HT-29 (cell line): ENCODE measurements at regions not wholly inside any gene's neighbourhood (a gene's known extent, or its start where the extent isn't known, plus 50 kb on each side); places are given as distances from the start of the nearest gene placed in this dataset.
"Not testable (repeated sequence)": the region's sequence is repeated elsewhere in the genome, so short reads cannot be mapped to it uniquely, and the experiment has no call there.

Source experiments
- DNase-seq: peaks from one replicate; pipeline ENCODE4 v3.0.0-alpha.2; 2015; ENCODE audit warnings: low spot score

DNA sequence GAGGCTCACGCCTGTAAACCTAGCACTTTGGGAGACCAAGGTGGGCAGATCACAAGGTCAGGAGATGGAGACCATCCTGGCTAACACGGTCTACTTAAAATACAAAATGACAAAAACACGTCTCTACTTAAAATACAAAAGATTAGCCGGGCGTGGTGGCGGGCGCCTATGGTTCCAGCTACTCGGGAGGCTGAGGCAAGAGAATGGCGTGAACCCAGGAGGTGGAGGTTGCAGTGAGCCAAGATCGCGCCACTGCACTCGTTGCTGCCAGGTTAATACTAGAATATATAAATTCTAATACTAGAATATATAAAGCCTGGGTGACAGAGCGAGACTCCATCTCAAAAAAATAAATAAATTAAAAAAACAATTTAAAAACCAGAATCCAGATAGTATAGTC is 588.7 kb upstream of the CDH7 start:
- not testable (repeated sequence) for DNase-seq

DNA sequence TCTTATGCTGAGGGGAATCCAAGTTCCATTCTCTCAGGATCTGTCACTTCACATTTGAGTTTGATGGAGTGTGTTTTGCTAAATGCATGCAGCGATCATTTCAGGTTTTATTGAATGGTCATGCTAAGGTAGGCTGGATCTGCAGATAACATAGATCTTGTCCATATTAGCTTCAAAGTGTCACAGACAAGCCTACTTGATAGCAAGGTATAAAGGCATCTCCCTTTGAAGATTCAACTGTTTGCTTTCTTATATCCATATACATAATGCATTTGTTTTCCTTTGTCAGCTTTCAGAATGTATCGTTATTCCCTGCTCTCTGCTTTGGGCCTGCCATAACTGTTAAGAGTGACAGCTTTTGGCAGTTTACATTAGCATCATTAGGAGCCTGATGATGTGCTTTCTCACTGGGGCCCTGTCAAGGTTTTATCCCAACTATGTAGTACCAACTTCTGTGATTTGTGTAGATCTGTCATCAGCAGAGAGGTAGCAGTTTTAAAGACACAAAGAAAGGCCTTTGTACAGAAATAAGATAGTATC is 604.3 kb upstream of the CDH7 start:
- DNase-seq: no peak

- DNase-seq: no peak
Observed at GRCh38 chr18:65145312-65145711, 605.5 kb upstream of the CDH7 start.

DNA sequence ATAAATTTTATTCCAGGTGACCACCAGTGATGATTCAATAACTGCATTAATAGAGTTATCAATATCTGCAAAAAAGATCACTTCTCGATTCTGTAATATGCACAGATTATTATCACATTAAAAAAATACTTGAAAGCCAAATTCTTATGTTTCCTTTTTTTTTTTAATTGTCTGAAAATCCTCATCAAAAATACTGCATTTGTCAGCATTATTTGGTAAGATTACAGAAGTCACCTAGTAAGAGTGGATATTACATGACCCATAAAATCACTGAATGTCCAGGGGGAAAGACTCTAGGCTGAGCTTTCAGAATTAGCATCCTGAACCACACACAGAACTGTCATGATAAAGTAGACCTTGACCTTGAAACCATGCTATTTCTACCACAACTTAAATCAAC is 617.2 kb upstream of the CDH7 start:
- no peak for DNase-seq

DNA sequence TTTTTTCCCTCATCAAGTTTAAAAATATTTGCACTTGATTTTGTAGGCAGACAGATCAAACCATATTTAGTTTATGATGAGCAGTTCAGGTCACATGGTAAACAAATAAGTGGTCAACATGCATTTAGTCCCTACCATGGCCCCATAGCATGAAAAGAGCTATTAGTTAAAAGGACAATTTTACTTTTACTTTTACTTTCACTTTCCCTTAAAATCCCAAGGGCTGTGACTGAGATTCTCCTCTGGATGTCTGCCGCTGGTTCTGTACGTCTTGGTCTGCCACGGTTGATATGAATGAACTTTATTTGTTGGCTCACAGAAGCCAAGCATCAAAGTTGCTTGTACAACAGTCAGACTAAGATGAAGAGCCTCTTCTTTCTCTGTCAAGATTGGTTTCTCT is 626.2 kb upstream of the CDH7 start:
- DNase-seq: peak; percentile 2

DNA sequence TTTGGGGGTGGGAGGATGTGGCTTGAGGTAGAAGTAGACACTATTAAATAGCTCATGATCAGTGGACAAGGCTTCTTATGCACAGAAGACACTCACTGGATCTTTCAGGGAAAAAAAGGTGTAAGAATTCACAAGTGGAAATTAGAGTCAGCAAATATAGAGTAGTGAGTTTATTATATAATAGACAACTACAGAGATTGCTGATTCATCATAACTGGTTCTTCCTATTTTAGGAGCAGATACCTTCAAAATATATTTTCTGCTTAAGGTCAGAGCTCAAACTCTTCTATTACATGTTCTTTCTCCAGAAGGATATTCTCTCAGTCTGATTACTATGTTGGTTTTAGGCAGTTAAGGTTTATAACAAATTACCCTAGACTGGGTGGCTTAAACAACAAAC is 646.9 kb upstream of the CDH7 start:
- no peak for DNase-seq

GRCh38 chr18:65093346-65093745 is 657.5 kb upstream of the CDH7 start:
- DNase-seq: no peak

DNA sequence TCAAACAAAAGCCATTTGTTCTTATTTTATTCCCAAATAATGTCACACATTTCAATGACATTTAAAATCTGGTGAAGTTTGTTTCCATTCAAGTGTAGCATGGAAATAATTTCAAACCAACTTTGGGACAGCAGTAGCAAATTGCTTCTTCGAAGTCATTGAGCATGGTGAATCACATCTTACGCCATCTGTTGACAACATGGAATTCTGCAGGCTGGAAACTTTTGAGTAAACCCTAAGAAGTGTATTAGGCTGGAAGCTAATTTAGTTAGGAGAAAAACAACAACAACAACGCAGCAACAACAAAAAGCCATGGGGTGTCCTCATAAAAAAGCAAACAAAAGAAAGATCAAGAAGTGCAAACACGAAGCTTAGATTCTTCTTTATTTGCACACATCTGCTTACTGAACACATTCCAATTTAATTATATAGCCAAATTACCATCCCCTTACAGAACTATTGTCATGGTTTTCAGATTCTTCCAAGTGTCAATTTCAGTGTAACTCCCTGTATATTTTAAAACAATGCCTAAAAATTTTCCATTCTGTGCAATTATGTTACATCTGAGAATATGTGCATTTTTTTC is 659.0 kb upstream of the CDH7 start:
- peak; percentile 14 for DNase-seq

- DNase-seq: no peak
Observed at GRCh38 chr18:65082907-65083306, 667.9 kb upstream of the CDH7 start.

DNA sequence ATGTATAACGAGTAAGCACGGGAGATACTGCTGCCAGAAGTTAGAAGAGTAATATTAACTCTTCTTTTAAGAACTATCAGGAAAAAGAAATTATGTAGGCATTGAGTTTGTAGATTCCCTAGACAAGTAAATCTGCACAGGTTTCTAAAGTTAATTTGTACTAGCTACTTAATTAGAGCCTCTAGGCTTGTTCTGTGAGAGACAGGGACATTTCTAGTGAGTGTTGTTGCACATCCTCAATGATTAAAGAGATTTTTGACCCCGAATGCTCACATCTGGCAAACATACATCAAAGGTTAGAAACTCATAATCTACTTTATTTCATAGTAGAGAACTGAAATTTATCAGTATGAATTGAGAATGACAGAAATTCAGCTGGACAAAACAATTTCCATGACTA is 669.0 kb upstream of the CDH7 start:
- DNase-seq: no peak

- no peak for DNase-seq
Observed at GRCh38 chr18:65073060-65073550, 677.7 kb upstream of the CDH7 start.

GRCh38 chr18:65057439-65058083 is 693.3 kb upstream of the CDH7 start:
- no peak for DNase-seq

- DNase-seq: no peak
Observed at GRCh38 chr18:65056575-65056974, 694.2 kb upstream of the CDH7 start.

DNA sequence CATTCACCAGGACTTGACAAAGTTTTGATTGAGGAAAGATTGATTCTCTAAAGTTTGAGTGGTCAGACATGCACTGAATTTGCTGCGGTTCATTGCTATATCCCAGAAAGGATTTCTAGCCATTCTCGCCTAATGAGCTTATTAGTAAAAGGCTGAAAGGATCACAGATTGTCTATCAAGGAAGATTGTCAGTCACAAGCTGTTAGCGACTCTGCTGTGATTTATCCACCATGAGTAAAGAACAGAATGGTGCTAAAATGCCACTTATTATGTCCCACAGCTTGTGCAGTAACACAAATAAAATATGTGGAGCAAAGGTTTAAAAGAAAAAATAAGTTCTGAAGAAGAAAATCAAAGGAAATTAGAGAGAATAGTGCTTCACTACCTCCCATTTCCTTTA is 701.2 kb upstream of the CDH7 start:
- no peak for DNase-seq

- DNase-seq: no peak
Observed at GRCh38 chr18:65039578-65039977, 711.2 kb upstream of the CDH7 start.

DNA sequence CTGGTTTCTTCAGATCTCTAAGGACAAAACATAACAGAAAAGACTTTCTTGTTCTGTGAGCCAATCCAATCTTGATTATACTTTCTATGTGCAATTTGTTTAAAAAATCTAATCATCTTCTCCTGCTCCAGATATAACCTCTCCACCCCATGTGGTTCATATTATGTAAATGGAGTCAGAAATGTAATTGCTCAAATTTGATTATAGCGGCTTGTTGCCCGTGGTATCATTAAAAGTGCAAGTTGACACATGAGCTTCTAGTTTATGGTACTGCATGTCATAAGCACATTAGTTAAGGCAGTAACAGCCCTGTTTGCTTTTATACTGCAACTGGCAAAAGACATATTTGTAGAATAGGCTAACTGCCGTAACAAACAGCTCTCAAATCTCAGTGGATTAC is 715.1 kb upstream of the CDH7 start:
- DNase-seq: no peak

GRCh38 chr18:65025756-65026155 is 725.1 kb upstream of the CDH7 start:
- DNase-seq: no peak

DNA sequence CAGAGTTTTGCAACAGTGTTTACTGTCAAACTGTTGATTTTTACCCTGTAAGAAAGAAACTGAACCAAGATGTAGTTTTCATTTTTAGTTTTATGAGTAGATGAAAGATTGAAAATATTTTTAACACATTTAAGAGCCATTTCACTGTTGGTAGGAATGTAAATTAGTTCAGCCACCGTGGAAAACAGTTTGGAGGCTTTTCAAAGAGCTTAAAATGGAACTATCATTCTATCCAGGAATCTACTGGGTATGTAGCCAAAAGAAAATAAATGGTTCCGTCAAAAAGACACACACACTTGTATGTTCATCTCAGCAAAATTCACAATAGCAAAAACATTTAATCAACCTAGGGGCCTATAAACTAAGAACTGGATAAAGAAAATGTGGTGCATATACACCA is 729.8 kb upstream of the CDH7 start:
- no peak for DNase-seq

GRCh38 chr18:65018184-65018583 is 732.6 kb upstream of the CDH7 start:
- no peak for DNase-seq

- no peak for DNase-seq
Observed at GRCh38 chr18:65017372-65017760, 733.4 kb upstream of the CDH7 start.

DNA sequence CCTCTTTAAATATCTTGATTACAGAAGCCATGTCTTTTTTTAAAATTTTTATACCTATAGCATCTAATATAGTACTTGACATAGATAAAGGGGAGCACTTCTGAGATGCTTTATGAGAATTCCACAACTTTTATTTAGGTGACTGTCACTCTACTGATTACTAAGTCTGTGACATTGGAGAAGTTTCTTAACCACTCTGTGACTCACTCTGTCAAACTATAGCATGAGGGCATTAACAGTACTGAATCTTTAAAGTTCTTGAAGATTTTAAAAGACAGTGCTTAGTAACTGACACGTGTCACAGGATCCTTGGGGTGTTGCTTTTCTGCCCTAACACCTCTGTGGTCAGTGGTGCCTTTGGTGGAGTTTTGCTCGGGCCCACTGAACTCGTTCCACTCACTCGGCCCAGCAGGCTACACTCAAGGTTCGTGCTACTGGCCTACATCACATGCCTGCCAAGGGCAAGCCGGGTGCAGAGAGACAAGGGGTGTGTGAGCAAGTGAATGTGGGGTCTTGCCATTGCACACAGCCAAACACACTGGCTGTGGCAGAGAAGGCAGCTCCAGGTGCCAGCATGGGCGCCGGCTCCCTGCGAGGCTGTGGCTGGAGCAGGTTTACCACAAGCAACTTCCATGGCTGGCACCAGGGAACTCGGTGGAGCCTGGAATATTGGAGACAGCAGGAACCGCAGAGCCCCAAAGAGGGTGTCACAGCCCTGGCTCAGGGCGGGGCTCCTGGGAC is 734.0 kb upstream of the CDH7 start:
- DNase-seq: no peak

GRCh38 chr18:64994370-64994769 is 756.4 kb upstream of the CDH7 start:
- DNase-seq: no peak

GRCh38 chr18:64993695-64994094 is 757.1 kb upstream of the CDH7 start:
- no peak for DNase-seq
